ENCODE measurements at regions not wholly inside any gene's neighbourhood (a gene's known extent, or its start where the extent isn't known, plus 50 kb on each side); places are given as distances from the start of the nearest gene placed in this dataset.

GRCh38 chr15:62878070-62878469 is 164.5 kb upstream of the TPM1 start:
- Histone ChIP-seq H3K4me2 (ENCODE audit: low read length) (no peak overlapping the region), H3K9me3 (ENCODE audit: control insufficient read depth, low read length) (no peaks in the 10 kb centered on the region), H3K4me3 (ENCODE audit: low read depth, low read length) (no peak overlapping the region), H2AFZ (no peak overlapping the region), H3K27ac (no peak overlapping the region), H3K36me3 (ENCODE audit: control insufficient read depth, insufficient read depth, low read length) (no peaks in the 10 kb centered on the region), H3K9ac (no peak overlapping the region), H3K4me1 (no peaks in the 10 kb centered on the region), H3K79me2 (no peaks in the 10 kb centered on the region), H3K27me3 (ENCODE audit: control insufficient read depth, insufficient read depth, low read length) (no peaks in the 10 kb centered on the region)
- TF ChIP-seq CTCF (IDR thresholded peaks at IDR 0.05), result no peak

GRCh38 chr15:62879770-62880169 is 162.8 kb upstream of the TPM1 start:
- H3K4me3 ChIP-seq (ENCODE audit: low read depth, low read length), result no peak overlapping the region
- H3K9me3 ChIP-seq (ENCODE audit: control insufficient read depth, low read length), result no peaks in the 10 kb centered on the region
- no peak overlapping the region for H3K4me2 ChIP-seq (ENCODE audit: low read length)
- no peaks in the 10 kb centered on the region for H3K79me2 ChIP-seq
- TF ChIP-seq CTCF (IDR thresholded peaks at IDR 0.05), result no peak
- H3K4me1 ChIP-seq, result no peaks in the 10 kb centered on the region
- no peaks in the 10 kb centered on the region for H3K36me3 ChIP-seq (ENCODE audit: control insufficient read depth, insufficient read depth, low read length)
- H2AFZ ChIP-seq, result no peak overlapping the region
- H3K9ac ChIP-seq, result no peak overlapping the region
- H3K27me3 ChIP-seq (ENCODE audit: control insufficient read depth, insufficient read depth, low read length), result no peaks in the 10 kb centered on the region
- no peak overlapping the region for H3K27ac ChIP-seq

- no peak for TF ChIP-seq CTCF (IDR thresholded peaks at IDR 0.05)
- no peaks in the 10 kb centered on the region for H3K4me1 ChIP-seq
- no peaks in the 10 kb centered on the region for H3K79me2 ChIP-seq
- H2AFZ ChIP-seq, result no peak overlapping the region
- H3K27ac ChIP-seq, result no peak overlapping the region
- no peak overlapping the region for H3K9ac ChIP-seq
- no peak overlapping the region for H3K4me2 ChIP-seq (ENCODE audit: low read length)
- H3K4me3 ChIP-seq (ENCODE audit: low read depth, low read length), result no peak overlapping the region
- no peaks in the 10 kb centered on the region for H3K27me3 ChIP-seq (ENCODE audit: control insufficient read depth, insufficient read depth, low read length)
- H3K9me3 ChIP-seq (ENCODE audit: control insufficient read depth, low read length), result no peaks in the 10 kb centered on the region
- no peaks in the 10 kb centered on the region for H3K36me3 ChIP-seq (ENCODE audit: control insufficient read depth, insufficient read depth, low read length)
Measured at GRCh38 chr15:62880278-62880677, 162.3 kb upstream of the TPM1 start.

- Histone ChIP-seq H3K36me3 (ENCODE audit: control insufficient read depth, insufficient read depth, low read length) (no peaks in the 10 kb centered on the region), H2AFZ (no peak overlapping the region), H3K4me1 (no peaks in the 10 kb centered on the region), H3K9me3 (ENCODE audit: control insufficient read depth, low read length) (no peaks in the 10 kb centered on the region), H3K79me2 (no peaks in the 10 kb centered on the region), H3K9ac (no peak overlapping the region), H3K27ac (no peak overlapping the region), H3K4me2 (ENCODE audit: low read length) (no peak overlapping the region), H3K27me3 (ENCODE audit: control insufficient read depth, insufficient read depth, low read length) (no peaks in the 10 kb centered on the region), H3K4me3 (ENCODE audit: low read depth, low read length) (no peak overlapping the region)
- TF ChIP-seq CTCF (IDR thresholded peaks at IDR 0.05), result no peak
Measured at GRCh38 chr15:62881056-62881455, 161.5 kb upstream of the TPM1 start.

GRCh38 chr15:62883938-62884479 is 158.5 kb upstream of the TPM1 start:
- no peaks in the 10 kb centered on the region for H3K27me3 ChIP-seq (ENCODE audit: control insufficient read depth, insufficient read depth, low read length)
- no peak overlapping the region for H3K4me2 ChIP-seq (ENCODE audit: low read length)
- no peaks in the 10 kb centered on the region for H3K79me2 ChIP-seq
- H2AFZ ChIP-seq, result no peak overlapping the region
- H3K4me3 ChIP-seq (ENCODE audit: low read depth, low read length), result no peak overlapping the region
- no peaks in the 10 kb centered on the region for H3K36me3 ChIP-seq (ENCODE audit: control insufficient read depth, insufficient read depth, low read length)
- no peak overlapping the region for H3K27ac ChIP-seq
- H3K9ac ChIP-seq, result no peak overlapping the region
- no peak for TF ChIP-seq CTCF (IDR thresholded peaks at IDR 0.05)
- H3K4me1 ChIP-seq, result no peaks in the 10 kb centered on the region
- no peaks in the 10 kb centered on the region for H3K9me3 ChIP-seq (ENCODE audit: control insufficient read depth, low read length)
